A673 (cell line): ENCODE measurements at regions not wholly inside any gene's neighbourhood (a gene's known extent, or its start where the extent isn't known, plus 50 kb on each side); places are given as distances from the start of the nearest gene placed in this dataset.

Source experiments
- EZH2 ChIP-seq: fragments of 200-600 bp; sonication (generic); IDR thresholded peaks from 2 replicates; pipeline ENCODE4 v1.6.1; 2017; ENCODE audit warnings: borderline replicate concordance, low read depth, mild to moderate bottlenecking, mixed read lengths, antibody characterized with exemption, low read length; ENCODE audit not compliant: poor library complexity, severe bottlenecking
- TF ChIP-seq, protein P1 (sequence below): fragments of 300-800, 200-600 bp; sonication (generic); conservative IDR thresholded peaks from 2 replicates; pipeline ENCODE4 v1.5.1; 2017; ENCODE audit warnings: low read depth, mild to moderate bottlenecking, antibody characterized with exemption, low read length, moderate library complexity, mixed read lengths

DNA sequence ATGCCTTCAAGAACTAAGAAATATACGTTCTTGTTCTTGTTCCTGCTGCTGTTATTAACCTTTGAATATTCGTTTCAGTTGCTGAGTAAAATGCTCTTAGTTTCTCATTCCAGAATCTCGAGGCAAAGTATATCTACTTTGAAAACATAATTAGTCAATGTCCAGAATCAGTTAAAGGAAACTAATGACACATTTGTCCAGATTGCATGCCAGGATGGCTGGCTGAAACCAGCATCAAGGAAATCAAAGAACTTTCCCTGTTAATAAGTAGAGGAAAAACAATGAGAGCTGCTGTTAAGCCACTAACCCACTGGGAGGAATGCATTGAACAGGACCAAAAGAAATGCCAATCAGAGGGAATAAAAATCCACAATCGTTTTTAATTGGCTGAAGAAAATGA lies 196.9 kb downstream of the ALDH8A1 start:
- no peak for TF ChIP-seq EZH2
- TF ChIP-seq, protein P1, sequence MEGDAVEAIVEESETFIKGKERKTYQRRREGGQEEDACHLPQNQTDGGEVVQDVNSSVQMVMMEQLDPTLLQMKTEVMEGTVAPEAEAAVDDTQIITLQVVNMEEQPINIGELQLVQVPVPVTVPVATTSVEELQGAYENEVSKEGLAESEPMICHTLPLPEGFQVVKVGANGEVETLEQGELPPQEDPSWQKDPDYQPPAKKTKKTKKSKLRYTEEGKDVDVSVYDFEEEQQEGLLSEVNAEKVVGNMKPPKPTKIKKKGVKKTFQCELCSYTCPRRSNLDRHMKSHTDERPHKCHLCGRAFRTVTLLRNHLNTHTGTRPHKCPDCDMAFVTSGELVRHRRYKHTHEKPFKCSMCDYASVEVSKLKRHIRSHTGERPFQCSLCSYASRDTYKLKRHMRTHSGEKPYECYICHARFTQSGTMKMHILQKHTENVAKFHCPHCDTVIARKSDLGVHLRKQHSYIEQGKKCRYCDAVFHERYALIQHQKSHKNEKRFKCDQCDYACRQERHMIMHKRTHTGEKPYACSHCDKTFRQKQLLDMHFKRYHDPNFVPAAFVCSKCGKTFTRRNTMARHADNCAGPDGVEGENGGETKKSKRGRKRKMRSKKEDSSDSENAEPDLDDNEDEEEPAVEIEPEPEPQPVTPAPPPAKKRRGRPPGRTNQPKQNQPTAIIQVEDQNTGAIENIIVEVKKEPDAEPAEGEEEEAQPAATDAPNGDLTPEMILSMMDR, result no peak
